NCI-H2107 treated with DMSO at 0.1 percent for 48 hours (cell line): ENCODE measurements at regions not wholly inside any gene's neighbourhood (a gene's known extent, or its start where the extent isn't known, plus 50 kb on each side); places are given as distances from the start of the nearest gene placed in this dataset.
A peak's percentile ranks its signal among the peaks of the same experiment; 100 is the strongest.

Source experiments
- DNase-seq: peaks from one replicate; lab custom pipeline; 2025; ENCODE audit not compliant: unreplicated experiment; lab: John Stamatoyannopoulos, UW

DNA sequence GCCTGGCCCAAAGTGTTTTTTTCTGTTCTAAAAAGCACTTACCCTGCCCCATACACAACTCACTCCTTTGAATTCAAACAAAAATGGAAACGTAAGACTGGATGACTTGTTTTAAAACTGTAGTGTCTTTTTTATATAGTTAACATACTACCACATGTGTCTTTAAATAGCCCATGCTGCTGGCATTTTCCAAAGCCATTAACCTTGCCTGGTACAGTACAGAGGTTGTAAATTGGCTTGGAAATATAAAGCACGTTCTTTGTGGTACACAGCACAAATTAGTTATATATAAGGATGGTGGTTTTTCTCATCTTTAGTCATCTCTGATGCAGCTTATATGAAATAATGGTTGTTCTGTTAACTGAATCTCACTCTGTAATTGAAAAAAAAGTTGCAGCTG, 519.7 kb upstream of the ZNF608 start:
- no peak for DNase-seq

DNA sequence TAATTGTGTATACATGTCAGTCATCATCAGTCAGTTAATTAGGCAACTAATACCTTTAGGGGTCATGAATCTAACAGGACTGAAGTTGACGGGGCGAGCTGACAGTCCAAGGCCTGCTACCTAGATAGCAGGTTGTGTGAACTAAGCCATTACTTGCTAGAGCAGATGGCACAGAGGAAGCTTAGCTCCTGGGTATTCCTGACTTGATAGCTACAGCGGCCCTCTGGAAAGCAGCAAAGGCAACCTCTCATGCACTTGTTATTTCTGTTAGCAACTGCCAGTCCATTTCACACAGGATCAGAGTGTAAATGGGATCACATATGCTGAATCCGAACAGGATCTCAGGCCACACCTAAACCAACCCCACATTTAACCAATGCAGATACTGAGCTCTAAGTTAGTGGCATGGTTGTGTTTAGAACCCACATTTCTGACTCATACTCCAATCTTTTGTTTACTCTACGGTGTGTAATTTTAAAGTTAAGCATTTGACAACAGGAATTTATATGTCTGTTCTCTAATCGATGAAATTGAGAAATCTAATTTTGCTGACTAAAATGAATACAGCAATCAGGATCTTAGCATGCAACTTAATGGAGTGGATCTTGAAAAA, 521.3 kb upstream of the ZNF608 start:
- DNase-seq, result no peak

DNA sequence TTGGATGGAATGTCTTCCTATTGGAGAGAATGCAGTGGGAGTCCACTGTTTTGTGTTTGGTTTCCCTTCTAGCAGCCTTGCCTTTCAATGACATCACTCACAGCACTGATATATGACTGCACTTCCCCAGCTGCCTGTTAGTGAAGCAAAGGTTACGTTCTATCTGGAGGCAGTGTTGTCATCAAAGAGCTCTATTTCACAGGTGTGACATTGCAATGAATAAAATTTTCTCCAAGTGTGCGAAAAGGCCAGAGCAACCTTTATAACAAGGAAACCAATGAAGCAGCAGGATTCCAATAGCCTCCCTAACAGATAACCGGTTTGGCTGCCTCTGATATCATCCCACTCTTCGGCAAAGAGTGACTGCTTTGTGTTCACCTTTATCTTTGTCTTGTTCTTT, 523.5 kb upstream of the ZNF608 start:
- DNase-seq, result no peak

DNA sequence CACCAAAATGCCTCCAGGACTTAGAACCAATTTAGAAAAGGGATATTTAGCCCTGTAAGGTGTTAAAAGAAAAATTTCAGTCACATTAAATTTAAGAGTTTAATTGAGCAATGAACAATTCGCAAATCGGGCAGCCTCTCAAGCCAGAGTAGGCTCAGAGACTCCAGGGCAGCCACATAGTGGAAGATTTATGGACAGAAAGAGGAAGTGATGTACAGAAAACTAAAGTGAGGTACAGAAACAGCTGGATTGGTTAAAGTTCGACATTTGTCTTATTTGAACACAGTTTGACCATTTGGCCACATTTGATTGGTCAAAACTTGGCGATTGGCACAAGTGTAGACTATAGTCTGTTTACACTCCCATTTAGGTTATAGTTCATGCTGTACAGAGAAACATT, 525.9 kb upstream of the ZNF608 start:
- DNase-seq, result no peak

DNA sequence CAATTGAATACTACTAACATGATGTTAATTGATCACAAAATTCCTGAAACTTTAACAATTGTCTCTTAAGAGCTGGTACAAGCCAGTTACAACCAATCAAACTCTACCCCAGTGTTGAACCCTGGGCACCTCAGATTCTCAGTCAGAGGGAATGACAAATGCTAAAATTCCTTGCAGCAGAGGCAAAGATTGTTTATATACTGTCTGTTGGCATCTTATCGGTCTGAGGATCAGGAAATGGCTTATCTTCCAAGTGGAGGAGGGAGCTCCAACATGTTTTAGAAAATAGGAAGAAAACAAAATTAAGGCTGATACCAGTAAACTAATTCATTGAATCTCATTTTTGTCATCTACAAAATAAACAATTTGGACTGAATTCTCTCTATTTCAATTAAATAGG, 527.8 kb upstream of the ZNF608 start:
- no peak for DNase-seq

DNA sequence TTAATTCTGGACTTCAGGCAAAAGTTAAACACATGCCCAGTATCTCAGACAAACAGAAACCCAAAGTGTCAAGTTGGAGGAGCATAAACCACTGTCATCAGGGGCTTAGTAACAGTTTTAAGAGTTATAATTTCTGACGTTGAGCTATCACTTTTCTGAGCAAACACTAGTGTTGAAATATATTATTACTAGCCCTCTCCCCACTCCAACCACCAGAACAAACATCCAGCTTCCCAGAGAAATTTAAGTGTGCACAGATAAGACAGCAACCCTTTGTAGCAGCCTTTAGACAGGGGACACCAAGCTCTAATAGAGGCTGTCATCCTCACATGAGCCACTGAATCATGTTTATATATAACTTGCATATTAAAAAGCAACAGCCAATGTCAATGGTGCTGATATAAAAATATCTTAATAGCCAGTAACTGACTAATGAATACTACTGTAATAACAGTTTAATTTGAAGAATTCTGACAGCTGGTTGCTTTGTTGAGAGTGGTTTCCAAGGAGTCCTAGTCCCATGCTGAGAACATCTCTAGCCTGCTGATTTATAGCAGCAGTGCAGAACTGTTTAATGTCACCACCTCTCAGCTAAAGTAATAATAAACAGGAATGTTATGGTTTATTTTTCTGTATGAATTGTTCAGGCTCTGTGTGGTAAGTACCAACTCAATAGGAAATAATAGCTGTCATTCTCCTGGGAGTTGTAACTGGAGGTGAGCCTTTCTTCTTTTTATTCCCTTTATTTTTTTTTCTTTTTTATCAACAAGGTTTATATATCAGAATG, 528.7 kb upstream of the ZNF608 start:
- peak; percentile 69 for DNase-seq

DNA sequence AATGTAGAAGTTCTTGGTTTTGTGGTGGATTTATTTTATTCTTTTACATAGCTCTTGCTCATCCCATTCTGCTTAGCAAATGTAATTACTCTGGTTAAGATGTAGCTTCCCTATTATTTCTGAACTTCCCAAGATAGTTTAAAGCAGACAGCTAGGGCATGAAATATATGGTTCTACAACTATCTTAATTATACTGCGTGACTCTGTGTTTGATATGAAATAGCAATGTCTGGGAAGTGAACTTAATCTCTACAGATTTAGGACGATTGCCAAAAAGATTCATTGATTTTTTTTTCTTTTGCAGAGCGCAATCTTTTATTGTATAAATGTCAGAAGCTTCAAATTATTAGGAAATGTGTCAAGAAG, 529.3 kb upstream of the ZNF608 start:
- DNase-seq, result no peak

DNA sequence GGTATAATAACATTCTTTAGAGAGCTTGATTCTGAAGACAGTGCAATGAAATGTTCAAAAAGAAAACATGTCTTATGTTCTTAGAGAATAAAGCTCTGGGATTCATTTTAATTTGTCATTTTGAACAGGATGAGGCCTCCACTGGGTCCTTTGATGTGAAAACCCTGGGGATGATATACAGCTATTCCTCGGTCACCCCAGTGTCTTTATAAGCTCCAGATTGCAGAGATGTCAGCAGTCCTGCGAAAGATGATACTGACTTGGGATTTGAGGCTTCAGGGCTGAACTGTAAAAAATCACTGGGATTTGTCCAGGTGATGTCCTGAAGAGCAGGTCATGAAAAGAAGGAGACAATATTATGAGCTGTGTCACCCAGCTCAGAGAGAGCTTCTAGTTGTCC, 529.7 kb upstream of the ZNF608 start:
- no peak for DNase-seq

DNA sequence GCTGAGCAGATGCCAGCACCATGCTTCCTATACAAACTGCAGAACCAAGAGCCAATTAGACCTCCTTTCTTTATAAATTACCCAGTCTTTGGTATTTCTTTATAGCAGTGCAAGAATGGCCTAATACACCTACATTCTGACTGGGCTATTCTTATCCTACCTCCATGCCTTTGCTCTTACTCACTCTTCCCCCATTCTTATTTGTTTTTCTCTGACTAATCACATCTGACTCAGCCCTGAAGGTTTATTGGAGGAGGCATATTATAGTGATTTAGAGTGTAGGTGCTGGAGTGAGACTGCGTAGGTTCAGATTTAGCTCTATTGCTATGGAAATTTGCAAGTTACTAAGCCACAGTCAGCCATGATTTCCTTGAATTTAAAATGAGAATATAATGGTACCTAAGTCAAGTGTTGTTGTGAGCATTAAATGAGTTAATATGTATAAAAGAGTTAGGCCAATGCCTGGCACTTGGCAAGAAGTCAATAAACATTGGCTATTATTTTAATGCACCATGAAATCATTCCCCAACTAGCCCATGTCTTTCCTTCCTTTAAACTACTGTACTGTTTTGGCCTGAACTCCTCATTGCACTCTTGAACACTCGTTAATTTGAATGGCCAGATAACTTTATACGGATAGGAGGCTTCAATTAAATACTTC, 531.2 kb upstream of the ZNF608 start:
- DNase-seq, result no peak

DNA sequence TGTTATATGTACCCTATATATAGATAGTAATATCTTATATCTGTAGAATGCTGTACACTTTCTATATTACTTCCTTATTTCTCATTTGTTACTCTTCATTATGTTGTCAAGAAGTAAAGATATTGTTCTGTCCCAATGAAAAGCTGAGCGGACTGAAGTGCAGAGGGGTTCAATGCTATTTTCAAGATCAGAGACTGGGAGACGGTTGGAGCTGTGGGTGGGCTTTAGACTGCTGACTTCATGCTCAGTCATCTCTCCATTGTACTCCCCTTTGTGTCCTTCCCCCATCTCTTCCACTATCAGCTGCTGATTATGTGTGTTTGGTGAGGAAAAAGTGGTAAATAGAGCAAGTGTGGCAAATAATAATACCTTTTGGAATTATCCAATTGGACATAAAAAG, 532.3 kb upstream of the ZNF608 start:
- no peak for DNase-seq

DNA sequence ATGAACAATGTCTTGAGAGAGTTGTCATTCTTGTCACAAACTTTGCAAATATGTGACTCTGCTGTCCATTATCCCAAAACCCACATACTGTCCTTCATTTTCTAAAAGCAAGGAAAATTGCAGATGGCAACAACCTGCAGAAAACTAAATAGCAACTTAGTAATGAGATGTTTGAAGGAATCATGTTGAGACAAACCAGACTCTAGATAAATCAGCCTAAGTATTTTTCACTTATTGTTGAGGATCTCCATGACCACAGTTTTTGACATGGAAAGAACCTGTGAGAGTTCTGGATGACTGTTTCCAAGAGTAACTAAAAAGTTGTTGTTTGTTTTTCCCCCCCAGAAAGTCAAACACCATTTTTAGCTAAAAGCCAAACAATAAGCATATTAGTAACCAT, 535.2 kb upstream of the ZNF608 start:
- no peak for DNase-seq

DNA sequence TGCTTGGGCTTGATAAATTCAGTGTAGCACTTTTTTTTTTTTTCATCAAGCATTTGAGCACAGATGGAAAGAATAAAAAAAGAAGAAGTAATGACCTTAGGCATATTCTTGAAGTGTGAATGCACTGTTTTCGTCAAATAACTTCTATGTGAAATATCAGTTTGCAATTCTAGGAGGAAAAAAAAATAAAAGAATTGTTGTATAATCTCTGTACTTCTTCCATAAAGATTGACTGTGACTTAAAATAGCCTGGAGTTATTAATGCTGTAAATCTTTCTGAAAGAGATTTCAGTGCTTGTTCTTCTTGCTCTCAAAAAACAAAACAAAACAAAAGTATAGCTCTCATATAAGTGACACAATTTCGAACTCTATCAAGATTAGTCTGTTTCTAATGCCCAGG, 536.9 kb upstream of the ZNF608 start:
- DNase-seq, result no peak

DNA sequence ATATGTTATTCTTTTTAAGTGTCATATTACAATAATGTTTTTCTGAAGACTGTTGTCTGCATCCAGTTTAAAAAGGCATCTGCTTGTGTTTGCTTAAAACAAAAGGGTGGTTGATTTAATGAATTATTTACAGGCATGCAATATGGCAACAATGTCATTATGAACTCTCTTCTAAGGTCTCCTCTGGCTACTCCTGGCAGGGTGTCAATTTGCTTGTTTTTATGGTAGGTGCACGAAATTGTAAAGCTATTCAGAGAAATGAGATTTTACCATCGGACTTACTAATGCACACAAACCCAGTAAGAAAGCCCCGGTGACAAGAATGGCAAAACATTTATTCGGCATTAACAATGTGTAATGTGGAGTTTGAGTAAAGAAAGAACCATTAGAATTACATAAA, 539.8 kb upstream of the ZNF608 start:
- DNase-seq, result no peak

DNA sequence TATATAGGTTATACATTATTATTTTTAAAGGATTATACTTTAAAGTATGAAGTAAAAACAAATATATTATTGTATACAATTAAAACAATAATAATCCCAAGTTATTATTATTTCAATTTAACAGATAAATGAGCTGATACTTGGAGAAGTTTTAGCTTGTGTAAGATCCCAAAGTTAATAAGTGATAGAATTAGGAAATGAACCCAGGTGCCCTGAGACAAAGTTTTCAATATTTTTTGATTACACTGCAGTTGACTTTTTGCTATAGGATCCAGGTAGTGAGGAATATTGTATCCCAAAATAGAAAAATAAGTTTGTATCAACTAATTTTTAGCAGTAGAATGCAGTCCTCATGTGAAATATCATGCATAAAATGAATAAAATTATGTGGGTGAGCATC, 543.2 kb upstream of the ZNF608 start:
- no peak for DNase-seq

DNA sequence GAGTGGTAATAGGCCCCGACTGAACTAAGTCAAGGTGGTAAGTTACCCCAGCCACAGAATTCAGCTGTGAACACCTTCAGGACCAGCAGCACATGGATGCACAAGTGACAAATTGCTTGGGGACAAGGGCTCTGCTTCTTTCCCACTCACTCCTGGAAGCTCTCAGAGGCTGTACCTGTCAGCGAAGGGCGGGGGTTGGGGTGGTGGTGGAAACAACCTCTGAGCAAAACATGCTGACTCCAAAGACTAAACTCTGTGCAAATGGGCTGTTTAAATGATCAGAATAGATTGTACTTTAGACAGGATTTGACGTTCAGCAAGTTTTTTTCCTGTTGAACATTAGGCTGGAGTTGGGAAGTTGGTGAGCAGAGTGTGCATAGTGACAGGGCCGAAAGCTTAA, 544.5 kb upstream of the ZNF608 start:
- no peak for DNase-seq

DNA sequence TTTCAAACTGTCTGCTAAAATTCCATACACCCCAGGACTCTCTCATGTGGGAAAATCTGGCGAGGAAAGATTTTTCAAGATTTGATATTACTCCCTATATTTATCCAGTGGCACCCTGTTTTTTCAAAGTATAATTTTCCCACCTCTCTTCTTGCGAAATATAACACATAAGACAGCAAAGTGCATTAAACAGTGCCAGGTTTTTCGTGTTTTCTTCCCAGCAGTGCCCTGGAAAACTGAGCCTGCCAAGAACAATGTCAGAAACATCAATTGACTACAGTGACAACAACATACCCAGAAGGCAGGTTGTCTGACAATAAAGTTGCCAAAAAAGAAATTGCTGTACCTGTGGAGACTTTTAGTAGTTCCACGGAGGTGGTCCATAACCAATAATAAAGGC, 545.0 kb upstream of the ZNF608 start:
- no peak for DNase-seq

DNA sequence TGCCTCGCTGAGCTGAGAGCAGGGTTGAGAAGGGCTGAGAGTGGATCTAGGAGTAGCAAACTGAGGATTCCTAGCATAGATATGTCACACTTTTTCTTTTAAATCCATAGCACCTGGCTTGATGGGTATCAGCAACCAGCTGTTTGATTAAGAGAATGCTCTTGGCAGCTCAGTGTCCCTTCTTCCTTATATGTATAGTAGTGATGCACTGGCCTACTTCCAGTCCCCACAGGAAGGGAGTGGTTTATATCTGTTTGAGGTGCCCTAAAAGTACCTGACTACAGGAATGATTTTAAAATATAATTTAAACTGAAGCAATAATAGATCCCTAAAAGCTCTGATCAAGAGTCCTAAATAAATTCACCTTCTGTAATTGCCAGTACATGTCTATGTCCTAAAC, 546.8 kb upstream of the ZNF608 start:
- DNase-seq, result no peak

DNA sequence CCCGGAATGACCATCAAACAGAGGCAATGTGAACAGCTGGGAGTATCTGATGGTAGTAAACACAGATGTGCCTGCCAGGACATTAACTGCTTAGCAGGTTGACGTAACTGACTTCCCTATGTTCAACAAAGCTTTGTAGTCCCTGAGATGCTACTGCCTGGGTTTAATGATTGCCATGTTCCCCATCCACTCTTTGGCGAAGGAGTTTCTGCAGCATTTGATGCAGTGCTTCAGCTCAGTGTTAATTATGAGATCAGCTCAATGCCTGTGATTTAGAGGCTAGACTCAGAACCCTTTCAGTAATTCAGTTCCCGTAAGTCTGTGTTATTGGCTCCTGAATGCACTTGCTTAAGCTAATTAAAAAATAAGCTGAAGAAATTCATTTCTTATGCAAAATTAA, 547.3 kb upstream of the ZNF608 start:
- no peak for DNase-seq

DNA sequence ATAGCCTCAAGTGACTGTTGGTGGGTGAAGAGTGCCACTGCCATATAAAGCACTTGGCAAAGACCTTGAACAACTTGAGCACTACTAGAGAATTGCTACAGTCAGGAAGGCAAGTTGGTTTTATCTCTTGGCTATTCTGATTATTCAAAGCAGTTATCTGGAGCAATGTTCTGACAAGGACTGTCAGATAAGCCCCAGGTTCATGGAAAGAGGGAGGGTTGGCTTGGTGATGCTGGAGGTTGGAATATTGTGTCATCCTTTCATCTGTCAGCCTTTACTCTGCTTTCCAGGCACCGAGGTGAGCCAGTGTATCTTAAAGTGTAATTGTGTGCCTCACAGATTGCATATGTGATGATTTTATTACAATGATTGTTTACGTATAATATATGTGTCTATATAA, 548.4 kb upstream of the ZNF608 start:
- no peak for DNase-seq

DNA sequence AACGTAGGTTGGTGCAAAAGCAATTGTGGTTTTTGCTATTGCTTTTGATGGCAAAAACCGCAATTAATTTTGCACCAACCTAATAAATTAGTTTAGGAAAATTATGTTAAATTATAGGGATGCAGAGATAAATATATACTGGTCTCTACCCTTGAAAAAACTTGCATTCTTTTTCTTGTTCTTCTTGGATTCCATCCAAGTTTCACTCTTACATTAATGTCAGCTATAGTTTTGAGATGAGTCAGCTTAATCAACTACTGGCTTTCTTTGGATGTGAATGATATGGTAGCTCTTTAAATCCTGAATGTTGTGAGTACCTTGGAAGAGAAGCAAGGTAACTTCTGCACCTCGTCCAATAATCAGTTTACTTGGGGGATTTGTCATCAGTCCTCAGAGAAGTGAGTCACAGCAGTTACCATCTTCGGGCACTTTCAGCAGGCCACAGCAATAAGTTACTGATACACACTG, 549.0 kb upstream of the ZNF608 start:
- no peak for DNase-seq

DNA sequence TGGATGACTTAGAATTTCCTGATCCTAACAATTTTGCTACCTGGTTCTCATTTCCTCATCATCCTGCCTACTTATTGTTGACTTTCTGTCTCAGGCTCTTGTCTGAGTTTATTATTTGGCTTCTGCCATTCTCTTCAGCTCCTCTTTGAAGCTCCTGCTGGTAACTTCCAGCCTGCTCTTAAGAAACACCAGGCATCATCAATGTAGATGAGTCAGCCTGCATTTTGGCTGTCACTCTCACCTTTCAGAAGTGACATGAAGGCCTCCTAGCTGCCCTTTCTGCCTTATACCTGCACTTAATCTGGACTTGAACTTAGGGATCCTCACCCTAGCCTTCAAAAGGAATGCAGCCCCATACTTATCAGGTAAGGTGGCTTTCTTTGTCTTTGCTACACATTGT, 551.8 kb upstream of the ZNF608 start:
- DNase-seq, result no peak

DNA sequence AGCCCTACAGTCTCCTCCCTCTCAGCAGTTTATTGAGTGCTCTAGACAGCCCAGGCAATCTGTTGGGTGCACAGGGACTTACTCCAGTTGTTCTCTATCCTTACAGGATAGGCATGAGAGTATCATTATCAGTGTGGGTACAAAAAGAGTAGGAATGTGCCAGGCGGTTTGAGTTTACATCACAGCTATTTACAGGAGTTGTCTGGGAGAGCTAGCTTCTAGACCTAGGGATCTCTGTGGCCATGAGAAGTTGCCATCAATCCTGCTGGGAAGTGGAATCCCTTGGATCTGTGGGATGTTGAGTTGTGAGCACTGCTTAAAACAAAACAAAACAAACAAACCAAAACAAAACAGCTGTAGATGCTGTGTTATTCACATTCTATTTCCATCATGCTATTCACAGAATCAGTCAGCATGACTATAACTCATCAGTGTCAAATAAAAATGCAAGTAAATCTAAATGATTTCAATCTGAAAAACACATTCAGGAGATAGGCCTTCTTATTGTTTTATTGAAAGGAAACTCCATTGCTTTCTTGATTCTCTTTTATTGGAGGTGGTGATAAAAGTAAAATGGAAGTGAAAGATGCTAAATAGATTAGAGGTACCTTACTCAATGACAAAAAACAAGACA, 552.4 kb upstream of the ZNF608 start:
- DNase-seq, result no peak
